ENCODE measurements at regions not wholly inside any gene's neighbourhood (a gene's known extent, or its start where the extent isn't known, plus 50 kb on each side); places are given as distances from the start of the nearest gene placed in this dataset.
"Not testable (repeated sequence)": the region's sequence is repeated elsewhere in the genome, so short reads cannot be mapped to it uniquely, and the experiment has no call there.

- peak; percentile 26 for DNase-seq
These were observed 130.2 kb upstream of the ALDH3B2 start for GRCh38 chr11:67804435-67805252.

DNA sequence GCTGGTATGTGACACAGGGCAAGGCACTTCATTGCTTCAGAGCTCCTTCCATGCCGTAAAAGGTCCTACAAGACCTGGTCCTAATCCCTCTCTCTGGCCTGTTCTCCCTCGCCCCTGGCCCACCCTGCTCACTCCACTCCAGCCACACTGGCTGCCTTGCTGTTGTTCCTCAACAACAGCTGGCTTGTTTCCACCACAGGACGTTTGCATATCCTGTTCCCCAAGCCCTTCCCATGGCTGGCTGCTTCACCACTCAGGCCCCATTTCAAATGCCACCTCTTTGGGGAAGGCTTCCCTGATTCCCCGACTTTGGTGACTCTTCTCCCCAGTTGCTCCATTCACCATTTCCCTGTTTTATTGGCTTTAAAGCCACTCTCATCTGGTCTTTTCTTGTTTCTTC, 129.1 kb upstream of the ALDH3B2 start:
- not testable (repeated sequence) for DNase-seq

GRCh38 chr11:67803055-67803454, 128.6 kb upstream of the ALDH3B2 start:
- not testable (repeated sequence) for DNase-seq

DNA sequence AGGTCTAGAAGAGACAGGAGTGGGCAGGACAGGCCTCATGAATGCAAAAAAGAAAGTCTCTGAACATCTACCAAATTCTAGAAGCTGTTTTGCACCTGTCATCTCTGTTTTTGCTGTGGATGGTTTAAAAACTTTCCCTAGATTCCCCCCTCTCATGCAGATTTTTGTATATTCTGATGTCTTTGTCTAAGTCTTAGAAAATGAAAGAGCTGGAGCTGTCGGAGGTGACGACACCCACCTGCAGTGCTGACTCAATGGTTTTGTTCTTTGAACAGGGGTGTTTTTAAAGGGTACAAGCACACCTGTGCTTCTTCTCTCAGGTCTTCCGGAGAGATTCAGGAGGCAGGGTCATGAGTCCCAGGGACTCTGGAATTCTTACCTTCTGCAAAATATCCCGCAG, 128.2 kb upstream of the ALDH3B2 start:
- not testable (repeated sequence) for DNase-seq

- not testable (repeated sequence) for DNase-seq
These were observed 127.0 kb upstream of the ALDH3B2 start for GRCh38 chr11:67801397-67801796.

GRCh38 chr11:67800591-67800990, 126.2 kb upstream of the ALDH3B2 start:
- DNase-seq = not testable (repeated sequence)

GRCh38 chr11:67799808-67800207, 125.4 kb upstream of the ALDH3B2 start:
- DNase-seq = not testable (repeated sequence)

DNA sequence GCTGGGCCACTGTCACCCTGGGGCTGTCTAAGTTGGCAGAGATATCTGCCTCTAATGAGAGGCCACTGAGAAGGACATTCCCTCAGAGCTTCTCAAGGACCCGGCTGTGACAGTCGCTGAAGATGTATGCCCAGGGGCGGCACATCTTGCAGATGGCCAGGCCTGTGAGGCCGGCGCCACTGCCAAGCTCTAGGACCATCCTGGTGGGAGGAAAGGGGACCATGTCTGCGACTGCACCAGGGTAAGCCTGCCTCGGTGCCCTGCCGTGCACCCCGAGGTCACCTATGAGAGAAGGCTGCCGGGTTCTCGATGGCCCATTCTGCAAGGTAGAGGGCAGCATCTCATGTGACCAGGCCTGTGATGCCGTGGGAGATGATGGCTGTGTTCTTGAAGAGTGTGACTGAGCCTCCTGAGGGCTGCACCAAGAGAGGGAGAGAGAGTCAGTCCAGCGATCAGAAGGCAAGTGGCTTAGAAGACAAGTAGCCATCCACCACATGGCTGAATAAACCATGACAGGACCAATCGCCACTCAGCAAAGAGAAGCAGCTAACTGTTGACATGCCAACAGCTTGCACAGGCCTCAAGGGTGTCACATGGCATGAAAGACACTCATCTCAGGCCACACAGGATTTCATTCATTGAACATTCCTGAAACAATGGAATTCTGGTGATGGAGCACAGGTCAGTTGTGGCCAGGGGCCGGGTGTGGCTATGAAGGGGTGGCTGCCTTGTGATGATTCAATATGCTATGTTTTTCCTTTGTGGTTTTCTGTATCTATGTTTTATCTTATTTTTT, 123.5 kb upstream of the ALDH3B2 start:
- not testable (repeated sequence) for DNase-seq

DNA sequence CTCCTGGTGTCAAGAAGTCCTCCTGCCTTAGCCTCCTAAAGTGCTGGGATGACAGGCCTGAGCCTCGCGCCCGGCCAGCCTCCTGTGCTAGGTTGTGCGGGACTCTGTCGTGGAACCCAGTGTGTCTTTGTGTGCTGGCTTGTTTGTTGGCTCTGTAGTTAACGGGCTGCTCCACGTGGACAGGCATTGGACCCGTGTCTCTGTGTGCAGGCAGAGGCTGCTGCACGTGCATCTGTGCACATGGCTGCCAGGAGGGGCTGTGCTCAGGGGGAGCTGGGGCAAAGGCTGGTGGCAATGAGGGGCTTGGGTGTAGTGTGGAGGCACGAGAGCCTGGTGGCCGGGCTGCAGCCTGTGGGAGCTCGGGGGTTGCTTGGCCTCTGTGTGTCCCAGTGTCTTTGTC, 121.3 kb upstream of the ALDH3B2 start:
- DNase-seq = no peak

DNA sequence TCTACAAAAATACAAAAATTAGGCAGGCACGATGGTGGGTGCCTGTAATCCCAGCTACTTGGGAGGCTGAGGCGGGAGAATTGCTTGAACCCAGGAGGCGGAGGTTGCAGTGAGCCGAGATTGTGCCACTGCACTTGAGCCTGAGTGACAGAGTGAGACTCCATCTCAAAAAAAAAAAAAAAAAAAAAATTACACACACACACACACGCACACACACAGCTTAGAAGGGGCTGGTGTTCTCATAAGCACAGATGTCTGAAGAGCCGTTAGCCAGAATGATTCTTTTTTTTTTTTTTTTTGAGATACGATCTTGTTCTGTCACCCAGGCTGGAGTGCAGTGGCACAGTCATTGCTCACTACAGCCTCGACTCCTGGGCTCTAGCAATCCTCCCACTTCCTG, 119.3 kb upstream of the ALDH3B2 start:
- DNase-seq = not testable (repeated sequence)

GRCh38 chr11:67792273-67792990, 118.0 kb upstream of the ALDH3B2 start:
- DNase-seq = peak; percentile 7

DNA sequence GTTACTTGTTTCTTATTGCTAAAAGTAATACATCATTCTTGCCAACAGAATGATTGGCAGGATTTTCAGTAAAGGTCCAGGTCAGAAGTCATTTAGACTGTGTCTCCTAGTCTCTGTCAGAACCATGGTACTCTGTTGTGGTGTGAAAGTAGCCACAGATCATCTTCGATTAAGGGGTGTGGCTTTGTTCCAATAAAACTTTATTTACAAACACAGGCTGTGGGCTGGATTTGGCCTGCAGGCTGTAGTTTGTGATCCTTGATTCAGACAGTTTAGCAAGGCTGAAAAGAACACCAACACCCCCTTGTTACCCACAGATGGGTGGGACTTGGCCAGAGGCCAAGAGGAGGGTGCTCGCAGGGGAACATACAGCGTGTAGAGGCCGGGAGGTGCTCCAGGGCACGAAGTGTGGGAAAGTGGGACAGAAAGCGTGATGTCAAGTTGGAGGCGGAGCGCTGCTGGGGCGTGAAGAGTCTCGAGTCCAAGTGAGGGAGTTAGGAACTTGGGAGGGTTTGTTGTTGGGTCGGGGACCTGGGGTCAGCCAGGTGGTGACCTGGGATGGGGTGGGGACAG, 117.3 kb upstream of the ALDH3B2 start:
- DNase-seq = peak; percentile 4

DNA sequence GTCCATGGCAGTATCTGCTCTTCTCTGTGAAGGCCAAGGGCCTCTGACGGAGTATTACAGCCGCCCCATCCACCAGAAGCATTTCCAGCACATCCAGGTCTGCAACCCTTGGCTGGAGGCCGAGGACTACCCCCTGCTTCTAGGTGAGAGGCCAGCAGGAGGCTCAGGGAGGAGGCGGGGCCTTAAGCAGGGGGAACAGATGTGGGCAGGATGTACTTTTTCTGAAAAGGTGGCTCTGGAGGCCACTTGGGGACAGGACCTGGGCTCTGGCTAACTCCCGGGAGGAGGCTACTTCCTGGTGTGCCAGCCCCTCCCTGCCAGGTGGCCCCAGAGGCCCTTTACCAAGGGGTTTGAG, 113.9 kb upstream of the ALDH3B2 start:
- not testable (repeated sequence) for DNase-seq

DNA sequence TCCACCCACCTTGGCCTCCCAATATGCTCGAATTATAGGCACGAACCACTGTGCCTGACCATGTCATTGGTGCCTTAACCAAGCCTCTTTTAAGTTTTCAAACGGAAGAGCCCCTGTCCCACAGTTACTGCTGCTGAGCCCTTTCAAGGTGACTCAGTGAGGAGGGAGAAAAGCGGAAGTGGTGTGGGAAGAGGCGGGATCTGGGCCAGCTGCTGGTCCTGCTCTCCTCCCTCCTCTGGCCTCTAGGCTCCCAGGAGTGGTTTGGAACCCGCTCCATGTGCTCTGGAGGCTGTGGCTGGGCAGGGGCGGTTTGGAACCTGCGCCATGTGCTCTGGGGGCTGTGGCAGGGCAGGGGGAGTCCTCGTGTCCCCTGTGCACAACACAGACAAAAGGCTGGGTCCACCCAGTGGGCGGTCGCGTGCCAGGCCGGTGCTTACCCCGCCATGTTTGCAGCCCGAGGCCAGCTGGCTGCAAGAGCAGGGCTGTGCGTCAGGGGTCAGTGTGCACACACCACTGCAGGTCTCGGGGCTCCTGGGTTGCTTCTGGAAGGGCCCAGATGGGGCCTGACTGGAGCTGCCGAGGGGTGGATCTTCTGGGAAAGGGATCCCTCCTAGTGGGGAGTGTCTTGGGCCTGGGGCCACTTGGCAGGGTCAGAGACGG, 113.4 kb upstream of the ALDH3B2 start:
- not testable (repeated sequence) for DNase-seq

DNA sequence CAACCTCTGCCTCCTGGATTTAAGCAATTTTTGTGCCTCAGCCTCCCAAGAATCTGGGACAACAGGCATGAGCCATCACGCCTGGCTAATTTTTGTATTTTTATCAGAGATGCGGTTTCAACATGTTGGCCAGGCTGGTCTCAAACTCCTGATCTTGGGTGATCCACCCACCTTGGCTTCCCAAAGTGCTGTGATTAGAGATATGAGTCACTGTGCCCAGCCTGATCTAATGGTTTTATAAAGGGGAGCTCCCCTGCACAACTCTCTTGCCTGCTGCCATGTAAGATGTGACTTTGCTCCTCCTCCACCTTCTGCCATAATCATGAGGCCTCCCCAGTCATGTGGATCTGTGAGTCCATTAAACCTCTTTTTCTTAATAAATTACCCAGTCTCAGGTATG, 107.5 kb upstream of the ALDH3B2 start:
- not testable (repeated sequence) for DNase-seq

DNA sequence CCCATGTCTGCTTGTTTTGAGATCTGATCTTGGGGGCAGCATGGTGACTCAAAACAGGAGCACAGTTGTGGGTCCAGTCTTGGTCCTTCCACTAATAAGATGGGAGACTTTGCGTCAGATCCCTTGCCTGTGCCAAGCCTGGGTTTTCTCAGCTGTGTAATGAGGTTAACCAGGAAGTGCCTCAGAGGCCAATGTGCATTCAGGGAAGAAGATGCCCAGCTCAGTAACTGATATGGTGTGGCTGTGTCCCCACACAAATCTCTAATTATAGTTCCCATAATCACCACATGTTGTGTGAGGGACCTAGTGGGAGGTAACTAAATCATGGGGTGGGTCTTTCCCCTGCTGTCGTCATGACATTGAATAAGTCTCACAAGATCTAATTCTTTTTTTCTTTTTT, 107.1 kb upstream of the ALDH3B2 start:
- DNase-seq = not testable (repeated sequence)

- DNase-seq = no peak
These were observed 105.6 kb upstream of the ALDH3B2 start for GRCh38 chr11:67780056-67780455.

DNA sequence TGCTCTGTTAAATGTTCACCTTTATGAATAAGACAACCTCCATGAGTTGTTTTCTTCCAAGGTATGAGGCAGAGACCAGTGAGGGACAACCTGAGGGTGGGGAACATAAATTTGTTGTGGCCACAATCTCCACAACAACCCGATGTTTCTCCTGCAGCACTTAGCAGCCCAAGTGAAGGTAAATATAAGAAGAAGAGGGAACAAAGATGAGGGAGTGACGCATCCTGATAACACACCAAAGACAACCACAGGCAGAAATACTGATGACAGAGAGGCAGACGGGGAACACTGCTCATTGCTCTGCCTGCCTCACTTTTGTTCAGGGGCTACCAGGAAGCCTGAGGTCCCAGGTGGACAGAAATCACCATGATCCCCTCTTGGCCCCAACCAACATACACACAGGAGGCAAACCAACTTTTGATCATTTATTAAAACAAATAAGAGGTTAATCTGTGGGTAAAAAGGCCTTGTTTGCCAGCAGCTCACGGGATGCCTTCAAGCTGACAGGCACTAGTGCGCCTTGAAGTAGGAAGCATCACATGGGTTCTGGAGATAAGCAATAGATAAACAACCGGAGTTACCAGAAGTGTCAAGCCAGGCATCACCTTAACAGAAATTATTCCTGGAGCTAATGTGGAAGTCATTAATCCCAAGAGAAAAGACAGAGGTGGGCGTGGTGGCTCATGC, 104.9 kb upstream of the ALDH3B2 start:
- not testable (repeated sequence) for DNase-seq

GRCh38 chr11:67776852-67777520, 102.6 kb upstream of the ALDH3B2 start:
- no peak for DNase-seq

DNA sequence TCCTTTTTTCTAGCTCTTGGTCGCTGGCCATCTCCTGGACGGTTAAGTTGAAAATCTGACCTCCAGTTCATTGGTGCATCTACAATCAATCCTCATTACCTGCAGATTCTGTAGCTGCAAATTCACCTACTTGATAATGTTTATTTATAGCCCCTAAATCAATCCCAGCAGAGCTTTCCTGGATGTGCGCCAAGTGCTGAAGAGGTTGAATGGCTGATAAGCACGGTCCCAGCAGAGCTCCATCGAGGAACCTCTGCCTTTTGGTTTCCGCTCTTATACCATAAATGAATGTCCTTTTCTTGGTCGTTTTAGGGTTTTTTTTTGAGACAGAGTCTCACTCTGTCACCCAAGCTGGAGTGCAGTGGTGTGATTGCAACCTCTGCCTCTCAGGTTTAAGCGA, 99.8 kb upstream of the ALDH3B2 start:
- DNase-seq = not testable (repeated sequence)
